ENCODE measurements at regions not wholly inside any gene's neighbourhood (a gene's known extent, or its start where the extent isn't known, plus 50 kb on each side); places are given as distances from the start of the nearest gene placed in this dataset.

GRCh38 chr12:34346372-34347034 lies 324.2 kb downstream of the ALG10 start:
- Histone ChIP-seq H4K20me1 (replicated peaks; ENCODE audit: control insufficient read depth, extremely low read depth, insufficient read depth, low read length) (no peaks in the 10 kb centered on the region), H3K9me1 (replicated peaks; ENCODE audit: control insufficient read depth, extremely low read depth, insufficient read depth, low read length) (no peaks in the 10 kb centered on the region), H3K27me3 (ENCODE audit: control insufficient read depth in 2 of 2, insufficient read depth in 2 of 2, low read length in 2 of 2) (no peaks in the 10 kb centered on the region), H3K9ac (replicated peaks; ENCODE audit: extremely low read depth, insufficient read depth, low read length) (no peak overlapping the region), H2AFZ (ENCODE audit: low read depth, low read length) (no peak overlapping the region), H3K79me2 (ENCODE audit: control insufficient read depth, insufficient read depth, low read length) (no peaks in the 10 kb centered on the region), H3K27ac (ENCODE audit: insufficient read depth, low read depth, low read length) (no peak overlapping the region), H3K36me3 (ENCODE audit: control insufficient read depth in 2 of 2, extremely low read depth in 1 of 2, insufficient read depth in 2 of 2, low read length in 2 of 2) (no peaks in the 10 kb centered on the region), H3K9me3 (replicated peaks; ENCODE audit: control insufficient read depth, insufficient read depth, low read length) (no peaks in the 10 kb centered on the region), H3K4me3 (replicated peaks in 1 of 3; ENCODE audit: insufficient read depth in 1 of 3, low read depth in 1 of 3, low read length in 3 of 3) (no peak overlapping the region), H3K4me2 (ENCODE audit: insufficient read depth, low read length) (no peak overlapping the region), H3K4me1 (ENCODE audit: control insufficient read depth, extremely low read depth, insufficient read depth, low read length) (no peaks in the 10 kb centered on the region)
- ChIA-PET POLR2A (no interaction called here), CTCF (no interaction called here)
- TF ChIP-seq MYC (IDR thresholded peaks at IDR 0.05; ENCODE audit: low read depth, low read length) (no peak), FOS (IDR thresholded peaks at IDR 0.05; ENCODE audit: borderline replicate concordance, insufficient read depth, low read length) (no peak), GATA2 (IDR thresholded peaks at IDR 0.05; ENCODE audit: insufficient read depth, insufficient read length, low read depth, low read length) (no peak), POLR2AphosphoS5 (IDR thresholded peaks at IDR 0.05; ENCODE audit: insufficient read depth, low read depth, low read length) (no peak), MAX (IDR thresholded peaks at IDR 0.05; ENCODE audit: insufficient read depth, insufficient read length) (no peak), POLR2A (IDR thresholded peaks at IDR 0.05; ENCODE audit: low read depth, low read length) (no peak), CTCF (IDR thresholded peaks at IDR 0.05; ENCODE audit: extremely low read depth in 1 of 2, insufficient read depth in 1 of 2, low read depth in 1 of 2, low read length in 2 of 2) (no peak), JUN (IDR thresholded peaks at IDR 0.05; ENCODE audit: borderline replicate concordance, insufficient read depth, insufficient read length, low read depth) (no peak)
- dilution Hi-C loops (cut with MboI; ENCODE audit: extremely low pct_ligation_motif_present, low sequenced_read_pairs), result no loop called here
- no TSS peak for BruUV-seq (replicated peaks)
- FAIRE-seq (no peak), DNase-seq (ENCODE audit: low read depth, low spot score) (no peak)
- intact Hi-C loops (cut with micrococcal nuclease), result no loop called here
